ENCODE measurements at regions not wholly inside any gene's neighbourhood (a gene's known extent, or its start where the extent isn't known, plus 50 kb on each side); places are given as distances from the start of the nearest gene placed in this dataset.

DNA sequence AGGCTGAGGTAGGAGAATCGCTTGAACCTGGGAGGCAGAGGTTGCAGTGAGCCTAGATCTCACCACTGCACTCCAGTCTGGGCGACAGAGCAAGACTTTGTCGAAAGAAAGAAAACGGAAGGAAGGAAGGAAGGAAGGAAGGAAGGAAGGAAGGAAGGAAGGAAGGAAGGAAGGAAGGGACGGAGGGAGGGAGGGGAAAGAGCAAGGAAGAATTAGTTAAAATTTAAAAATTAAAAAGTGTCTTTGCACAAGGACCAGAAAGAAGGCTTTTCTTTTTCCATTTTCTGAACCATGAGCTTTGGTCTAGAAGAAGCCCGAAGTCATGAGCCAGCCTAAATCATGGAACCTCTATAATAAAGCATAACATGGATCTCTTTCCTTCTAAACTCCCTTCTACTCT is 138.2 kb upstream of the DNAJC10 start:
- H3K36me3 ChIP-seq (ENCODE audit: control insufficient read depth, insufficient read depth, low read length), result no peaks in the 10 kb centered on the region
- WGBS (ENCODE audit: insufficient coverage, insufficient read length), result no CpG with 5 or more reads among the region's 6 CpGs
- no peaks in the 10 kb centered on the region for H3K9me3 ChIP-seq (ENCODE audit: control insufficient read depth, insufficient read depth, low read length)
- no peak overlapping the region for H3K4me3 ChIP-seq (ENCODE audit: low read length)
- DNase-seq (ENCODE audit: low read depth, low spot score), result no peak
- no peaks in the 10 kb centered on the region for H3K27me3 ChIP-seq (ENCODE audit: control insufficient read depth, insufficient read depth, low read length)
- no peak overlapping the region for H3K27ac ChIP-seq (ENCODE audit: low read length)
- H3K4me1 ChIP-seq (ENCODE audit: control insufficient read depth, insufficient read depth, low read length), result no peaks in the 10 kb centered on the region

DNA sequence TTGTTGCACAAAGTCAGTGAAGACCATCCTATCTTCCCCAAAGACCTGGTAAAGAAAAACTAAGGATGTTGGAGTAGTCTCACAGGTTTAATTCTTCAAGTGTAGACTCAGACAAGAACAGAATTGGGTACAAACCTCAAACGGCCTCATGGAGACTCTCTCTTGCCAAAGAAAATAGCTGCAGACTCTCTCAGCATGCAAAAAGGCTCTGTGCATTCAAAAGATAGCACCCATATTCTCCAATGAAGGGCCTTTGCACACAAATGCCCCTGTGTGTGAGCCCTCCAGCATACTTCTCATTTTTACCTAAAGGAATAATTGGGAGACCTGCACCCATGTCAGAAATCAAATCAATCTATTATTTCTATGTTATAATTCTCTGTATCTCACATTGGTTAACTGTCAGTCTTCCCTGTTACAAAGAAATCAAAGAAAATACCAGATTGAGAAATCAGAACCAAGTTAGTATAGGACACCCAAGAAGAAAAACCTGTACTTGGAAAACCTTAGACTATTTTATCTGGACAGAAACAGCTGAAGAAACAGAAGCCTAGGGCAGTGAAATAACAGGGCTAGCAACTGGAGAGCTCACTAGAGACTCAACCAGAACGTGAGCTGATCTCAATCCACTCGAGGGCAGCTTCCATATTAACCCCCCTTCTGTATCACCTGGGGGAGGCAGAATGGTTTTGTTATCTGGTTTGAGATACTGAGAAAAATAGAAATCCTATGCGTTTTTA is 134.7 kb upstream of the DNAJC10 start:
- no CpG with 5 or more reads among the region's 4 CpGs for WGBS (ENCODE audit: insufficient coverage, insufficient read length)
- no peak overlapping the region for H3K27ac ChIP-seq (ENCODE audit: low read length)
- no peaks in the 10 kb centered on the region for H3K4me1 ChIP-seq (ENCODE audit: control insufficient read depth, insufficient read depth, low read length)
- H3K27me3 ChIP-seq (ENCODE audit: control insufficient read depth, insufficient read depth, low read length), result no peaks in the 10 kb centered on the region
- no peak for DNase-seq (ENCODE audit: low read depth, low spot score)
- no peak overlapping the region for H3K4me3 ChIP-seq (ENCODE audit: low read length)
- no peaks in the 10 kb centered on the region for H3K9me3 ChIP-seq (ENCODE audit: control insufficient read depth, insufficient read depth, low read length)
- H3K36me3 ChIP-seq (ENCODE audit: control insufficient read depth, insufficient read depth, low read length), result no peaks in the 10 kb centered on the region

DNA sequence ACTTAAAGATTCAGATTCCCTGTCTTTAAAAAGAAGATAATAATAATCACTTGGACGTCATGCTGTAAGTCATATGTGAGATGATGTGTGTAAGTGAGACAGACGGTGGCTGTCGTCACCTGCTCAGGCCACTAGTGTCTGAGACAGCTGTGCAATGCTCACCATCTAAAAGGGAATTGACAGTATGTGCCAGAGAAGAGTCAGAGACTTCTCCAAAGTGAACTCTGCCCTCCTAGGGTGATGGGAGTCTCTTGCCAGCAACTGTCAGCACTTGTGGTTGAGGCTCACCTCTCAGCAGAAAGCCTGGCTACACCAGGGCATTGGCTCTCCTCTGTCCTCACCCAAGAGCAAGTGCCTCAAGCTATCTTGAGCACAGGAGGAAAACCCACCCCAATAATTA is 131.6 kb upstream of the DNAJC10 start:
- H3K27me3 ChIP-seq (ENCODE audit: control insufficient read depth, insufficient read depth, low read length), result no peaks in the 10 kb centered on the region
- 0 out of 2 replicates have a peak, but pooled peaks cover 1% of the 10 kb centered on the region for H3K4me1 ChIP-seq (ENCODE audit: control insufficient read depth, insufficient read depth, low read length)
- no peak for DNase-seq (ENCODE audit: low read depth, low spot score)
- H3K4me3 ChIP-seq (ENCODE audit: low read length), result no peak overlapping the region
- no peaks in the 10 kb centered on the region for H3K36me3 ChIP-seq (ENCODE audit: control insufficient read depth, insufficient read depth, low read length)
- WGBS (ENCODE audit: insufficient coverage, insufficient read length), result no CpG with 5 or more reads among the region's 3 CpGs
- H3K27ac ChIP-seq (ENCODE audit: low read length), result no peak overlapping the region
- H3K9me3 ChIP-seq (ENCODE audit: control insufficient read depth, insufficient read depth, low read length), result no peaks in the 10 kb centered on the region

- Histone ChIP-seq H3K27ac (ENCODE audit: low read length) (no peak overlapping the region), H3K9me3 (ENCODE audit: control insufficient read depth, insufficient read depth, low read length) (no peaks in the 10 kb centered on the region), H3K4me3 (ENCODE audit: low read length) (no peak overlapping the region), H3K4me1 (ENCODE audit: control insufficient read depth, insufficient read depth, low read length) (0 out of 2 replicates have a peak, but pooled peaks cover 1% of the 10 kb centered on the region), H3K27me3 (ENCODE audit: control insufficient read depth, insufficient read depth, low read length) (no peaks in the 10 kb centered on the region), H3K36me3 (ENCODE audit: control insufficient read depth, insufficient read depth, low read length) (no peaks in the 10 kb centered on the region)
- no peak for DNase-seq (ENCODE audit: low read depth, low spot score)
- WGBS (ENCODE audit: insufficient coverage, insufficient read length), result no CpG with 5 or more reads among the region's 3 CpGs
These were observed 131.1 kb upstream of the DNAJC10 start for GRCh38 chr2:182585001-182585400.

DNA sequence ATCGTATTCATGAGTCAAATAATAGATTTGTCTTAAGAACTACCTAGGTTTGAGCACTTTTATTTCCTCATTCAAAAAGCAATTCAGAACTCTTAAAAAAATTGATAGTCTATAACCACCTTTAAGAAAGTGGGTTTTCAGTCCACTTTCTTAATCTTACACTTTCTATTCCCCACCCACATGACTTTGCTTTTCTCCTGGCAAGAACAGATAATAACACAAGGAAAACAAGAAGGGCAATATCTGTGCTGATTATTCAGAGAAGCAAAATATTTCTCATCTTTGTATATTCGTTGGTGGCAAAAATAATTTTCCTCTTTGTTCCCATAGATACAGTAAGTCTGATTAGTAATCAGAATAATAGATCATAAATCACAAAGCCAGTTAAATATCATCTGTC is 130.6 kb upstream of the DNAJC10 start:
- no peak for DNase-seq (ENCODE audit: low read depth, low spot score)
- no CpG with 5 or more reads among the region's 2 CpGs for WGBS (ENCODE audit: insufficient coverage, insufficient read length)
- Histone ChIP-seq H3K4me1 (ENCODE audit: control insufficient read depth, insufficient read depth, low read length) (0 out of 2 replicates have a peak, but pooled peaks cover 1% of the 10 kb centered on the region), H3K36me3 (ENCODE audit: control insufficient read depth, insufficient read depth, low read length) (no peaks in the 10 kb centered on the region), H3K9me3 (ENCODE audit: control insufficient read depth, insufficient read depth, low read length) (no peaks in the 10 kb centered on the region), H3K27me3 (ENCODE audit: control insufficient read depth, insufficient read depth, low read length) (no peaks in the 10 kb centered on the region), H3K27ac (ENCODE audit: low read length) (no peak overlapping the region), H3K4me3 (ENCODE audit: low read length) (no peak overlapping the region)

GRCh38 chr2:182586426-182586825 is 129.6 kb upstream of the DNAJC10 start:
- Histone ChIP-seq H3K9me3 (ENCODE audit: control insufficient read depth, insufficient read depth, low read length) (no peaks in the 10 kb centered on the region), H3K27ac (ENCODE audit: low read length) (no peak overlapping the region), H3K27me3 (ENCODE audit: control insufficient read depth, insufficient read depth, low read length) (no peaks in the 10 kb centered on the region), H3K36me3 (ENCODE audit: control insufficient read depth, insufficient read depth, low read length) (no peaks in the 10 kb centered on the region), H3K4me1 (ENCODE audit: control insufficient read depth, insufficient read depth, low read length) (peaks cover 3% of the 10 kb centered on the region; the same call in 1 of the 2 replicates), H3K4me3 (ENCODE audit: low read length) (no peak overlapping the region)
- DNase-seq (ENCODE audit: low read depth, low spot score), result no peak
- no CpG with 5 or more reads among the region's 2 CpGs for WGBS (ENCODE audit: insufficient coverage, insufficient read length)

DNA sequence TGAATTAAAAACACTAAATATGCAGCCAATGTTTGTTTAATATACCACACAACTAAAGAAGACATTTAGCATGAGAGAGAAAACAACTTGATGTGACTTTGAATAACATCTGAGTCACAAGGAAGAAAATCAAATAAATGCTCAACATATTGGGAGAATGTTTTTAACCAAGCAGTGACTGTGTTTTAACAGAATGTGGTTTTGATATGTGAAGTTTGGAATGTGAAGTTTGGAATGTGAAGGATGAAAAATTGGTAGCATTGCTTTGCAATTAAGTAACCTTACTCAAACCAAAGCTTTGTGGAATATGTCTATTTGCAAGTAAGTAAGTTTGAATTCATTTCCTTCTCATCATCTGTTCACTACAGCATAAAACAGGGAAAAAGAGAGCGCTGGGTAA is 128.2 kb upstream of the DNAJC10 start:
- no peak for DNase-seq (ENCODE audit: low read depth, low spot score)
- no peak overlapping the region for H3K27ac ChIP-seq (ENCODE audit: low read length)
- no peaks in the 10 kb centered on the region for H3K27me3 ChIP-seq (ENCODE audit: control insufficient read depth, insufficient read depth, low read length)
- WGBS (ENCODE audit: insufficient coverage, insufficient read length), result no CpG with 5 or more reads among the region's 1 CpG
- H3K4me1 ChIP-seq (ENCODE audit: control insufficient read depth, insufficient read depth, low read length), result peaks cover 5% of the 10 kb centered on the region; the same call in 1 of the 2 replicates
- no peak overlapping the region for H3K4me3 ChIP-seq (ENCODE audit: low read length)
- H3K9me3 ChIP-seq (ENCODE audit: control insufficient read depth, insufficient read depth, low read length), result no peaks in the 10 kb centered on the region
- H3K36me3 ChIP-seq (ENCODE audit: control insufficient read depth, insufficient read depth, low read length), result no peaks in the 10 kb centered on the region

DNA sequence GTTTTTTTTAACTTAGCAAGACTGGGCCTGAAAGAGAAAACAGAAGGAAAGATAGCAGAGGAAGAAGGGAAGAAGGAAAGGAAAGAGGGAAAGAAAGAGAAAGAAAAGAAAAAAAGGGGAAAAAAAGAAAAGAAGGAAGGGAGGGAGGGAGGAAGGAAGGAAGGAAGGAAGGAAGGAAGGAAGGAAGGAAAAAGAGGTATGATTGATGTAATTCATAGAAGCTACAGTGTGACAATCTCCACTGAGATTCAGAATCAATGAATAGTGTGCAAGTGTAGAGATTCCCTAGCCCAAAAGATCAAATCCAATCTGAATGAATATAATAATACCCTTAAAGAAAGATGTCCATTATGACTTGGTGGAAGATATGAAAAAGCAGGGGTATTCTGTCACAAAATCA is 126.9 kb upstream of the DNAJC10 start:
- H3K4me1 ChIP-seq (ENCODE audit: control insufficient read depth, insufficient read depth, low read length), result peaks cover 5% of the 10 kb centered on the region; the same call in 1 of the 2 replicates
- no peaks in the 10 kb centered on the region for H3K36me3 ChIP-seq (ENCODE audit: control insufficient read depth, insufficient read depth, low read length)
- no peaks in the 10 kb centered on the region for H3K9me3 ChIP-seq (ENCODE audit: control insufficient read depth, insufficient read depth, low read length)
- H3K27me3 ChIP-seq (ENCODE audit: control insufficient read depth, insufficient read depth, low read length), result no peaks in the 10 kb centered on the region
- no peak overlapping the region for H3K27ac ChIP-seq (ENCODE audit: low read length)
- H3K4me3 ChIP-seq (ENCODE audit: low read length), result no peak overlapping the region
- DNase-seq (ENCODE audit: low read depth, low spot score), result no peak

DNA sequence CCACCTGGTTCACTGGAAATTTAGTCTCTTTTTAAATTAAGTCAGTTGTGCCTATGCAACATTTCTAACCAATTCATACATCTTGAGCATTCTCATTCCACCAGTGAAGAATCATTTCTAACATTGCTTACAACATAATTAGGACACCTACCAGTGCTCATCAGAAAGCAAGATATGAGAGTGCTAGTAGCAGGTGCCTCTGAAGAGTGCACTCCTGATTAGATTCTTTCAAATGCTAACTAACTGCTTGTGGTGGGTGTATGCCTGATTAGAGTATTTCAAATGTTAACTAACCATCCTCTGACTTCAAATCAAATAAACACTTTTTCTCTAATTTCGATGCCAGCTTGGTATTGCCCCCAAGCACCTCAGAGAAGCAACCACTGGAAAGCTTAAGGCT is 124.3 kb upstream of the DNAJC10 start:
- Histone ChIP-seq H3K27ac (ENCODE audit: low read length) (no peak overlapping the region), H3K27me3 (ENCODE audit: control insufficient read depth, insufficient read depth, low read length) (no peaks in the 10 kb centered on the region), H3K36me3 (ENCODE audit: control insufficient read depth, insufficient read depth, low read length) (no peaks in the 10 kb centered on the region), H3K9me3 (ENCODE audit: control insufficient read depth, insufficient read depth, low read length) (no peaks in the 10 kb centered on the region), H3K4me1 (ENCODE audit: control insufficient read depth, insufficient read depth, low read length) (peaks cover 5% of the 10 kb centered on the region; the same call in 1 of the 2 replicates), H3K4me3 (ENCODE audit: low read length) (no peak overlapping the region)
- no peak for DNase-seq (ENCODE audit: low read depth, low spot score)
- WGBS (ENCODE audit: insufficient coverage, insufficient read length), result no CpG with 5 or more reads among the region's 1 CpG

- Histone ChIP-seq H3K27ac (ENCODE audit: low read length) (no peak overlapping the region), H3K9me3 (ENCODE audit: control insufficient read depth, insufficient read depth, low read length) (no peaks in the 10 kb centered on the region), H3K4me3 (ENCODE audit: low read length) (no peak overlapping the region), H3K27me3 (ENCODE audit: control insufficient read depth, insufficient read depth, low read length) (no peaks in the 10 kb centered on the region), H3K4me1 (ENCODE audit: control insufficient read depth, insufficient read depth, low read length) (peaks cover 4% of the 10 kb centered on the region; the same call in 1 of the 2 replicates), H3K36me3 (ENCODE audit: control insufficient read depth, insufficient read depth, low read length) (no peaks in the 10 kb centered on the region)
- no peak for DNase-seq (ENCODE audit: low read depth, low spot score)
- no CpG with 5 or more reads among the region's 4 CpGs for WGBS (ENCODE audit: insufficient coverage, insufficient read length)
These were observed 123.2 kb upstream of the DNAJC10 start for GRCh38 chr2:182592691-182593393.

Data from iPS DF 6.9 (cell line).